Activated CD4-positive, alpha-beta T cell treated with anti-CD3 and anti-CD28 coated beads, Interleukin-2, Interleukin-6, amounts not matched to agents 100 ng/mL and 50 ng/mL, durations not matched to agents 16 hours and 8 hours (primary cell): ENCODE measurements at regions not wholly inside any gene's neighbourhood (a gene's known extent, or its start where the extent isn't known, plus 50 kb on each side); places are given as distances from the start of the nearest gene placed in this dataset.

ENCODE experiments used
- DNase-seq: peaks from one replicate; pipeline ENCODE4 v3.0.0-alpha.2; 2020

GRCh38 chr2:57536535-57537231 lies 509.9 kb upstream of the VRK2 start:
- no peak for DNase-seq

- no peak for DNase-seq
Measured at GRCh38 chr2:57539761-57540160, 506.8 kb upstream of the VRK2 start.

GRCh38 chr2:57542081-57542480 lies 504.5 kb upstream of the VRK2 start:
- DNase-seq, result no peak

- DNase-seq, result no peak
Measured at GRCh38 chr2:57543211-57543610, 503.4 kb upstream of the VRK2 start.

GRCh38 chr2:57544624-57545023 lies 502.0 kb upstream of the VRK2 start:
- no peak for DNase-seq

- no peak for DNase-seq
Measured at GRCh38 chr2:57546478-57546877, 500.1 kb upstream of the VRK2 start.

GRCh38 chr2:57549642-57550102 lies 496.9 kb upstream of the VRK2 start:
- DNase-seq, result peak; percentile 51

- no peak for DNase-seq
Measured at GRCh38 chr2:57550912-57551311, 495.7 kb upstream of the VRK2 start.

GRCh38 chr2:57552885-57553284 lies 493.7 kb upstream of the VRK2 start:
- no peak for DNase-seq

GRCh38 chr2:57554348-57554747 lies 492.3 kb upstream of the VRK2 start:
- no peak for DNase-seq

- DNase-seq, result no peak
Measured at GRCh38 chr2:57558312-57558711, 488.3 kb upstream of the VRK2 start.

- no peak for DNase-seq
Measured at GRCh38 chr2:57562495-57562894, 484.1 kb upstream of the VRK2 start.

GRCh38 chr2:57563015-57563414 lies 483.6 kb upstream of the VRK2 start:
- DNase-seq, result no peak

- DNase-seq, result no peak
Measured at GRCh38 chr2:57567245-57567644, 479.4 kb upstream of the VRK2 start.

- no peak for DNase-seq
Measured at GRCh38 chr2:57569396-57569795, 477.2 kb upstream of the VRK2 start.

GRCh38 chr2:57570961-57571360 lies 475.6 kb upstream of the VRK2 start:
- DNase-seq, result no peak

- no peak for DNase-seq
Measured at GRCh38 chr2:57575700-57576268, 470.8 kb upstream of the VRK2 start.

- DNase-seq, result no peak
Measured at GRCh38 chr2:57576983-57577382, 469.6 kb upstream of the VRK2 start.

GRCh38 chr2:57597940-57598339 lies 448.7 kb upstream of the VRK2 start:
- no peak for DNase-seq

GRCh38 chr2:57598551-57598950 lies 448.1 kb upstream of the VRK2 start:
- no peak for DNase-seq

GRCh38 chr2:57602733-57603132 lies 443.9 kb upstream of the VRK2 start:
- DNase-seq, result no peak

GRCh38 chr2:57614988-57615387 lies 431.6 kb upstream of the VRK2 start:
- DNase-seq, result no peak

GRCh38 chr2:57615855-57616556 lies 430.6 kb upstream of the VRK2 start:
- DNase-seq, result no peak

- no peak for DNase-seq
Measured at GRCh38 chr2:57617318-57617717, 429.3 kb upstream of the VRK2 start.
